Hepatocyte (in vitro differentiated cells): ENCODE measurements at regions not wholly inside any gene's neighbourhood (a gene's known extent, or its start where the extent isn't known, plus 50 kb on each side); places are given as distances from the start of the nearest gene placed in this dataset.
"Not testable (repeated sequence)": the region's sequence is repeated elsewhere in the genome, so short reads cannot be mapped to it uniquely, and the experiment has no call there.

Experiments
- EZH2 ChIP-seq: fragments of 200-600 bp; sonication (generic); IDR thresholded peaks from 2 replicates; pipeline ENCODE4 v1.6.1; 2016; ENCODE audit warnings: antibody characterized with exemption, mild to moderate bottlenecking, borderline replicate concordance
- TF ChIP-seq, protein P1 (sequence below): fragments of 200-600 bp; sonication (generic); IDR thresholded peaks from 2 replicates; pipeline ENCODE4 v1.5.1; 2016; ENCODE audit warnings: antibody characterized with exemption, mild to moderate bottlenecking; ENCODE audit not compliant: poor library complexity

- TF ChIP-seq, protein P1, sequence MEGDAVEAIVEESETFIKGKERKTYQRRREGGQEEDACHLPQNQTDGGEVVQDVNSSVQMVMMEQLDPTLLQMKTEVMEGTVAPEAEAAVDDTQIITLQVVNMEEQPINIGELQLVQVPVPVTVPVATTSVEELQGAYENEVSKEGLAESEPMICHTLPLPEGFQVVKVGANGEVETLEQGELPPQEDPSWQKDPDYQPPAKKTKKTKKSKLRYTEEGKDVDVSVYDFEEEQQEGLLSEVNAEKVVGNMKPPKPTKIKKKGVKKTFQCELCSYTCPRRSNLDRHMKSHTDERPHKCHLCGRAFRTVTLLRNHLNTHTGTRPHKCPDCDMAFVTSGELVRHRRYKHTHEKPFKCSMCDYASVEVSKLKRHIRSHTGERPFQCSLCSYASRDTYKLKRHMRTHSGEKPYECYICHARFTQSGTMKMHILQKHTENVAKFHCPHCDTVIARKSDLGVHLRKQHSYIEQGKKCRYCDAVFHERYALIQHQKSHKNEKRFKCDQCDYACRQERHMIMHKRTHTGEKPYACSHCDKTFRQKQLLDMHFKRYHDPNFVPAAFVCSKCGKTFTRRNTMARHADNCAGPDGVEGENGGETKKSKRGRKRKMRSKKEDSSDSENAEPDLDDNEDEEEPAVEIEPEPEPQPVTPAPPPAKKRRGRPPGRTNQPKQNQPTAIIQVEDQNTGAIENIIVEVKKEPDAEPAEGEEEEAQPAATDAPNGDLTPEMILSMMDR, result not testable (repeated sequence)
- TF ChIP-seq EZH2, result not testable (repeated sequence)
Observed at GRCh38 chr11:67888056-67888455, 115.8 kb downstream of the UNC93B1 start.
